ENCODE measurements at regions not wholly inside any gene's neighbourhood (a gene's known extent, or its start where the extent isn't known, plus 50 kb on each side); places are given as distances from the start of the nearest gene placed in this dataset.

- H3K36me3 ChIP-seq (ENCODE audit: control insufficient read depth in 5 of 5, insufficient read depth in 5 of 5, low read length in 5 of 5) = no peaks in the 10 kb centered on the region
- H3K4me1 ChIP-seq (ENCODE audit: control insufficient read depth in 5 of 5, insufficient read depth in 5 of 5, low read length in 5 of 5) = no peaks in the 10 kb centered on the region
- H3K9ac ChIP-seq (ENCODE audit: low read length in 5 of 5) = no peak overlapping the region
- H3K9me3 ChIP-seq (ENCODE audit: control insufficient read depth in 5 of 5, low read length in 5 of 5) = peaks cover 3 to 23% (median 12%) of the 10 kb centered on the region in 5 donors
- H3K27me3 ChIP-seq (ENCODE audit: control insufficient read depth in 5 of 5, insufficient read depth in 4 of 5, low read length in 5 of 5) = no peaks in the 10 kb centered on the region
- H3K27ac ChIP-seq (ENCODE audit: low read depth, low read length) = no peak overlapping the region
- no peak overlapping the region for H3K4me3 ChIP-seq (ENCODE audit: low read depth in 1 of 5, low read length in 5 of 5)
Measured at GRCh38 chr11:122459064-122459463, 196.5 kb upstream of the UBASH3B start.

- no peak overlapping the region for H3K27ac ChIP-seq (ENCODE audit: low read depth, low read length)
- H3K9ac ChIP-seq (ENCODE audit: low read length in 5 of 5) = no peak overlapping the region
Measured at GRCh38 chr11:122453586-122453985, 201.9 kb upstream of the UBASH3B start.

DNA sequence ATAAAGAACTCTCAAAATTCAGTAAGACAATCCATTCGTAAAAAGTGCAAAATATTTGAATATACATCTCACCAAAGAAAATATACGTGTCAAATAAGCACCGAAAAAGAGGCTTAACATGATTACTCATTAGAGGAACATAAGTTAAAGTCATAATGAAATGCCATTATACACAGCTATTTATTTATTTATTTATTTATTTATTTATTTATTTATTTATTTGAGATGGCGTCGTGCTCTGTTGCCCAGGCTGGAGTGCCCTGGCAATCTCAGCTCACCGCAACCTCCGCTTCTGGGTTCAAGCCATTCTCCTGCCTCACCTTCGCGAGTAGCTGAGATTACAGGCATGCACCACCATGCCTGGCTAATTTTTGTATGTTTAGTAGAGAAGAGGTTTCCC lies 203.6 kb upstream of the UBASH3B start:
- H3K4me3 ChIP-seq (ENCODE audit: low read depth in 1 of 5, low read length in 5 of 5) = no peak overlapping the region
- no peak overlapping the region for H3K9ac ChIP-seq (ENCODE audit: low read length in 5 of 5)
- no peaks in the 10 kb centered on the region for H3K36me3 ChIP-seq (ENCODE audit: control insufficient read depth in 5 of 5, insufficient read depth in 5 of 5, low read length in 5 of 5)
- no peaks in the 10 kb centered on the region for H3K9me3 ChIP-seq (ENCODE audit: control insufficient read depth in 5 of 5, low read length in 5 of 5)
- no peak overlapping the region for H3K27ac ChIP-seq (ENCODE audit: low read depth, low read length)
- no peaks in the 10 kb centered on the region for H3K27me3 ChIP-seq (ENCODE audit: control insufficient read depth in 5 of 5, insufficient read depth in 4 of 5, low read length in 5 of 5)
- no peaks in the 10 kb centered on the region for H3K4me1 ChIP-seq (ENCODE audit: control insufficient read depth in 5 of 5, insufficient read depth in 5 of 5, low read length in 5 of 5)

More at GRCh38 chr11:122453586-122453985, 201.9 kb upstream of the UBASH3B start:
- Histone ChIP-seq H3K36me3 (ENCODE audit: control insufficient read depth in 5 of 5, insufficient read depth in 5 of 5, low read length in 5 of 5) (no peaks in the 10 kb centered on the region), H3K4me3 (ENCODE audit: low read depth in 1 of 5, low read length in 5 of 5) (no peak overlapping the region), H3K9me3 (ENCODE audit: control insufficient read depth in 5 of 5, low read length in 5 of 5) (peaks cover 0 to 5% (median 2%) of the 10 kb centered on the region in 5 donors), H3K27me3 (ENCODE audit: control insufficient read depth in 5 of 5, insufficient read depth in 4 of 5, low read length in 5 of 5) (no peaks in the 10 kb centered on the region), H3K4me1 (ENCODE audit: control insufficient read depth in 5 of 5, insufficient read depth in 5 of 5, low read length in 5 of 5) (no peaks in the 10 kb centered on the region)

DNA sequence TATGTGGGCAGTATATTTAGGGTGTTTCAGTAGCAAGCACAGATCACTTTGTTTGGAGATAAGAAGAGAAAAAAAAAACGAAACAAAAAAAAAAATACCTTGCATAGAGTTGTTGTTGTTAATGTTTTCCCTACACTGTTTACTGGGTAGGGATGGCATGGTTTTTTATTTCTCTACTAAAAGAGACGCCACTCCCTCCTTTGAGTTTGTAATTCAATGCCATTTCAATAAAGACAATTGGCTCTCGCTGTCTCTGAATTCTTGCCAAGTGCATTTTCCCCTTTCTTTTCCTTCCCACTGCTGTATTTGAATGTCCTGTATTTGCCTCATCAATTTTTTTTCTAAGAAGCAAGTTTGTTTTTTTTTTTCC lies 213.9 kb upstream of the UBASH3B start:
- H3K4me1 ChIP-seq (ENCODE audit: control insufficient read depth in 5 of 5, insufficient read depth in 5 of 5, low read length in 5 of 5) = peaks cover 5 to 23% (median 19%) of the 10 kb centered on the region in 5 donors
- H3K9ac ChIP-seq (ENCODE audit: low read length in 5 of 5) = peak overlapping the region in 2 of 5 donors; percentile 4 to 5
- no peaks in the 10 kb centered on the region for H3K36me3 ChIP-seq (ENCODE audit: control insufficient read depth in 5 of 5, insufficient read depth in 5 of 5, low read length in 5 of 5)
- peak overlapping the region; percentile 54 for H3K27ac ChIP-seq (ENCODE audit: low read depth, low read length)
- H3K4me3 ChIP-seq (ENCODE audit: low read depth in 1 of 5, low read length in 5 of 5) = peak overlapping the region; percentile 63 to 75 (median 68)
- no peaks in the 10 kb centered on the region for H3K27me3 ChIP-seq (ENCODE audit: control insufficient read depth in 5 of 5, insufficient read depth in 4 of 5, low read length in 5 of 5)
- H3K9me3 ChIP-seq (ENCODE audit: control insufficient read depth in 5 of 5, low read length in 5 of 5) = no peaks in the 10 kb centered on the region

GRCh38 chr11:122440811-122441665 lies 214.5 kb upstream of the UBASH3B start:
- peak overlapping the region; percentile 84 for H3K27ac ChIP-seq (ENCODE audit: low read depth, low read length)
- peak overlapping the region; percentile 63 to 77 (median 68) for H3K4me3 ChIP-seq (ENCODE audit: low read depth in 1 of 5, low read length in 5 of 5)
- H3K4me1 ChIP-seq (ENCODE audit: control insufficient read depth in 5 of 5, insufficient read depth in 5 of 5, low read length in 5 of 5) = peaks cover 5 to 23% (median 19%) of the 10 kb centered on the region in 5 donors
- H3K9me3 ChIP-seq (ENCODE audit: control insufficient read depth in 5 of 5, low read length in 5 of 5) = no peaks in the 10 kb centered on the region
- H3K36me3 ChIP-seq (ENCODE audit: control insufficient read depth in 5 of 5, insufficient read depth in 5 of 5, low read length in 5 of 5) = no peaks in the 10 kb centered on the region
- no peaks in the 10 kb centered on the region for H3K27me3 ChIP-seq (ENCODE audit: control insufficient read depth in 5 of 5, insufficient read depth in 4 of 5, low read length in 5 of 5)
- H3K9ac ChIP-seq (ENCODE audit: low read length in 5 of 5) = peak overlapping the region; percentile 5 to 61 (median 32)

DNA sequence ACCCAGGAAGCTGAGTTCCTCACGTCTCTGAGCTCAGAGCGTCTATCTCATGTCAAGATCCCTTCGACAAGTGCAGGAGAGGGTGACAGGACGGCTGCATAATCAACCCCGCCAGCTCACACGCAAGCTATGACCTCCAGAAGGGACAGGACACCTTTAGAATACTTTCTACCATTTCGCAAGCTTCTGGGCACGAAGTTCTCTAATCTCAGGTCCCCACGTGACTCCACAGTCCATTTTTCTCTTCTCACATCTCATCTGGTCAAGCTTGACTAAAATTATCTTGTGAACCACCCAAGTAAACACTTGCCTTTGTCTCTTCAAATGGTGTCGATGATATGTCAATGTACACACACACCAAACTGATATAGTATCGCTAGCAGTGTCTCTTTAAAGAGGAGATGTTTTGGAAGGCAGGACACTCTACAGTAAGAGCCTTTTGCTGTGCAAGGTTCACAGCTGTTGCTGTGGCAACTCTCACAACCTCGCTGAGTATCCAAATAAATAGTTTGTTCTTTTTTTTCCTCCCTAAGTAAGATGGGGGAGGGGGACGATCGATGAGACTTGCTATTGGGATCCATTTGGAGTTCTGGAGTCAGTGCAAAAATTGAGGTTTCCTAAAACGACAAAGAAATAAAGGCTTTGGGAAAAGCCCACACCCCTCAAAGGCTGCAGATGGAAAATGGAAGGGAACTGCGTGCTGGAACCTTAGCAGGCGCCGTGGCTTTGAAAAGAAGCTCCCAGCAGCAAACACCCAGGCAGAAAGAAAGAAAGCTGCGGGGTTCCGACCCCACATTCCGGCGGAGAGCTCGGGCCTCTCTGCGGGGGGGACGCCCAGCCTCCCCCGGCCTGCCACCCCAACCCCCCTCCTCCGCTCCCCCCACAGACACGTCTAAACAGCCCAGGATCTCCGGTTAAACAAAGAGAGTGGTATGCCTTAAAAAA lies 215.4 kb upstream of the UBASH3B start:
- H3K27ac ChIP-seq (ENCODE audit: low read depth, low read length) = peak overlapping the region; percentile 84
- H3K36me3 ChIP-seq (ENCODE audit: control insufficient read depth in 5 of 5, insufficient read depth in 5 of 5, low read length in 5 of 5) = no peaks in the 10 kb centered on the region
- H3K27me3 ChIP-seq (ENCODE audit: control insufficient read depth in 5 of 5, insufficient read depth in 4 of 5, low read length in 5 of 5) = no peaks in the 10 kb centered on the region
- H3K9ac ChIP-seq (ENCODE audit: low read length in 5 of 5) = peak overlapping the region in 4 of 5 donors; percentile 32 to 61 (median 34)
- H3K4me3 ChIP-seq (ENCODE audit: low read depth in 1 of 5, low read length in 5 of 5) = peak overlapping the region; percentile 63 to 77 (median 68)
- H3K9me3 ChIP-seq (ENCODE audit: control insufficient read depth in 5 of 5, low read length in 5 of 5) = no peaks in the 10 kb centered on the region
- peaks cover 5 to 23% (median 19%) of the 10 kb centered on the region in 5 donors for H3K4me1 ChIP-seq (ENCODE audit: control insufficient read depth in 5 of 5, insufficient read depth in 5 of 5, low read length in 5 of 5)

DNA sequence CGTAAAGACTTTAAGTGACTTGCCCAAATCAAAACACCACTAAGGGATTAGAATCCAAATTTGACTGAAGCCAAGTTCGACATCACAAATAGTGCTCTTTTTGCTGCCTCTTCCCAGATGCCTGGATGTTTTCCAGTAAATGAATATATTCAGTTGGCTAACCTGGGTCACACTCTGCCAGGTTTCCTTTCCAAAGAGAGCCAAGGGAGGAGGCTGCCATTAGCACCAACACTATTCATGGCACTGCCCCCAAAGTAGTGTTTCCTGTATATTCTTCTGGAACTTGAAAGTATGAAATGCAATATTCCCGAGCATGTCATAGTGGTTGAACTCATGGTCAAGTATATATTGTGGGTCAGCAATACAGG lies 219.3 kb upstream of the UBASH3B start:
- Histone ChIP-seq H3K4me1 (ENCODE audit: control insufficient read depth in 5 of 5, insufficient read depth in 5 of 5, low read length in 5 of 5) (peaks cover 5 to 17% (median 12%) of the 10 kb centered on the region in 5 donors), H3K4me3 (ENCODE audit: low read depth in 1 of 5, low read length in 5 of 5) (no peak overlapping the region), H3K27ac (ENCODE audit: low read depth, low read length) (no peak overlapping the region), H3K27me3 (ENCODE audit: control insufficient read depth in 5 of 5, insufficient read depth in 4 of 5, low read length in 5 of 5) (no peaks in the 10 kb centered on the region), H3K36me3 (ENCODE audit: control insufficient read depth in 5 of 5, insufficient read depth in 5 of 5, low read length in 5 of 5) (no peaks in the 10 kb centered on the region), H3K9ac (ENCODE audit: low read length in 5 of 5) (no peak overlapping the region), H3K9me3 (ENCODE audit: control insufficient read depth in 5 of 5, low read length in 5 of 5) (no peaks in the 10 kb centered on the region)

DNA sequence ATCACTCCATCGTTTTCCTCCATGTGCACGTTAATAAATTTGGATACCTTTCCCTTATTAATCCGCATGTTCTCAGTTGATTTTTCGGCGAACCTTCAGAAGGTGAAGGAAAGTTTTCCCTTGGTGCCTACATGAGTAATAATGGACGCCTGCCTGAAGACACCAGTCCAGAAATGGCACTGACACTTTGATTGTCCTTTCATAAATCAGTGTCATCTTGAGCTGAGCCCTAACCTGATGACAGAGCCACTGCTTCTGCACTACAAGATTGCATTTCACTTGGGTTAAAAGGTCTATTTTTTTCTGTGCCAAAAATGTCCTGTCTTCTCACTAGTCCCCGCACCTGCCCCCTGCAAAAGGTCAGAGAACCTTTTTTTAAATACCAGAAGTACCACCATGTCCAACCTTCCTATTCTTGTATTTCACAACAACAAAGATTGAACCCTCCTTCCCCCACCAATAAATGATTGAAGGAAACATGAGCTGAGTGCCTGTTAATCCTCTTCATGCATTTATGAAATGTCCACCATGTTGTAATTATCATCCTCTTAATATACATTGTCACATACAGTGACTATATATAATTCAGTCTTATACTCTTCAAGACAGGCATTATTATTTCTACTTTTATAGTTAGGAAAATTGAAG lies 219.9 kb upstream of the UBASH3B start:
- Histone ChIP-seq H3K27ac (ENCODE audit: low read depth, low read length) (no peak overlapping the region), H3K4me3 (ENCODE audit: low read depth in 1 of 5, low read length in 5 of 5) (no peak overlapping the region), H3K27me3 (ENCODE audit: control insufficient read depth in 5 of 5, insufficient read depth in 4 of 5, low read length in 5 of 5) (no peaks in the 10 kb centered on the region), H3K9ac (ENCODE audit: low read length in 5 of 5) (no peak overlapping the region), H3K9me3 (ENCODE audit: control insufficient read depth in 5 of 5, low read length in 5 of 5) (no peaks in the 10 kb centered on the region), H3K4me1 (ENCODE audit: control insufficient read depth in 5 of 5, insufficient read depth in 5 of 5, low read length in 5 of 5) (peaks cover 5 to 14% (median 10%) of the 10 kb centered on the region in 5 donors), H3K36me3 (ENCODE audit: control insufficient read depth in 5 of 5, insufficient read depth in 5 of 5, low read length in 5 of 5) (no peaks in the 10 kb centered on the region)

DNA sequence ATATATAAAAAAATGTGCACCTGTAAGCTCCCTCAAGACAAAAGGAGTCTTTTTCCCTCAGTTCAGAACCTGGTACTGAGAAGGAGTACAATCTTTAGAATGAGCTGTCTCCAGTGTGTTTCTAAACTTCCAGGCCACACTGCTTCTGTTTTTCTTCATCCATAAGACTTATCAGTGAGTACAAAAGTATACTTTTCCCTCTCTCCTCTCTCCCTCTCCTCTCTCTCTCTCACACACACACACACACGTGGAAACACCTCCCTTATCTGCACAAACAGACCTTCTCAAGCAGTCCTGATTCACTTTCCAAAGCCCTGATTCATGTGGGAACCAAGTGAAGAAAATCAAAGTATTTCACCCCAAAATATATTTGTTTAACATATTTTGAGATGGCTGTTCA lies 220.7 kb upstream of the UBASH3B start:
- H3K27ac ChIP-seq (ENCODE audit: low read depth, low read length) = no peak overlapping the region

More for the DNA sequence above, 220.7 kb upstream of the UBASH3B start:
- Histone ChIP-seq H3K9ac (ENCODE audit: low read length in 5 of 5) (no peak overlapping the region), H3K9me3 (ENCODE audit: control insufficient read depth in 5 of 5, low read length in 5 of 5) (no peaks in the 10 kb centered on the region), H3K36me3 (ENCODE audit: control insufficient read depth in 5 of 5, insufficient read depth in 5 of 5, low read length in 5 of 5) (no peaks in the 10 kb centered on the region), H3K27me3 (ENCODE audit: control insufficient read depth in 5 of 5, insufficient read depth in 4 of 5, low read length in 5 of 5) (no peaks in the 10 kb centered on the region), H3K4me1 (ENCODE audit: control insufficient read depth in 5 of 5, insufficient read depth in 5 of 5, low read length in 5 of 5) (peaks cover 2 to 16% (median 6%) of the 10 kb centered on the region in 5 donors), H3K4me3 (ENCODE audit: low read depth in 1 of 5, low read length in 5 of 5) (no peak overlapping the region)
